Amniotic stem cell (primary cell): ENCODE measurements at regions not wholly inside any gene's neighbourhood (a gene's known extent, or its start where the extent isn't known, plus 50 kb on each side); places are given as distances from the start of the nearest gene placed in this dataset.

Experiments used
- DNase-seq: peaks from one replicate; lab custom pipeline; 2025; lab: John Stamatoyannopoulos, UW

DNA sequence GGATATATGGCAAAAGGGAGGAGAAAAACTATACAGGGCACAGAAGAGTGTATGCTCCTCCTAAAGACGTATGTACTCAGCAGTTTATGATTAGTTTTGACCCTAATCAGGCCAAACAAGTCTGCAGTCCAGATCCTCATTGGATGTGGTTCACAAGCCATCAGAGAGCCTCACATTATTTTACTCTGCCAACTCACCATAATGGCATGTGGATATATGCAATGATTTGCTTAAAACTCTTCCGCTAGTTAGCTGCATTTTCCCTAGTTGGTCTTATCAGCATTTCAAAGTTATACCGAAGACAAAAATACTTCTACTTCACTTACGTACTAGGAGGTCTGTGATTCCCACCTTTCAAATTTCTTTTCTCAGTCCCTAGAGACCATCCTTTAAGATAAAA, 198.4 kb downstream of the CMPK2 start:
- no peak for DNase-seq

DNA sequence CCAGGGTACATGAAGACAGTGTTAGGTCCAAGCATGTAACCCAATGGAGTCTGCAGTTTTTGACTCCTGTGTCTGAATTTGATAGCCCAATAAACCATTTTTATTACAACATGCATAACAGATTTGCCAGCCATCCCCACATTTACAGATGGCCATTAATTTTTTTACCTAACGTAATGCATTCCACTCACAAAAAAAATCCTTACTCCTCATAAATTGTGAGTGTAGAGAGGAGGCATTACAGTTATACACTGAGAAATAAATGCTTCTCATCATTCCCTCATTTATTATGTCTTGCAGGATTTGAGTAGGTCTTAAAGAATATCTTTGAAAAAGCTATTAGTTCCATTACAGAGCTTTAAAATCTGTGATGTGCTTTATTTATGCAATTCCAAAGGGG, 193.8 kb downstream of the CMPK2 start:
- DNase-seq: no peak

GRCh38 chr2:6674381-6674780, 191.3 kb downstream of the CMPK2 start:
- DNase-seq: no peak

GRCh38 chr2:6675791-6676190, 189.9 kb downstream of the CMPK2 start:
- no peak for DNase-seq

DNA sequence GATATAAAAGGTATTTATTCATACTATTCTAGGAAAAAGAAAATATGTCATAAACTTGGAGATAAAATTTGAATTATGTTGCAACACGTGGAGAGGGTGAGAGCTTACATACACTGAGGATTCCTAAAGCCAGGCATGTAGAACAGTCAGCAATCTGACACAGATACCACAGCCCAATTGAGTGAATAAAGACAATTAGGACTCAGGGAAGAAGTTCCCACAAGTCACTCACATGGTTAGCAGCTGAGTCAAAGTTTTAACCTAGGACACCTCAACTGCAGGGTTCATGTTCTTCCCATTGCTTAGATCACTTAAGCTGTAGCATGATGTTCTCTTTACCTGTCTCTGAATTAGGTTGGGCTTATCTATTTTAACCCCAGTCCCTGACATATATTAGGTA, 189.5 kb downstream of the CMPK2 start:
- DNase-seq: no peak

DNA sequence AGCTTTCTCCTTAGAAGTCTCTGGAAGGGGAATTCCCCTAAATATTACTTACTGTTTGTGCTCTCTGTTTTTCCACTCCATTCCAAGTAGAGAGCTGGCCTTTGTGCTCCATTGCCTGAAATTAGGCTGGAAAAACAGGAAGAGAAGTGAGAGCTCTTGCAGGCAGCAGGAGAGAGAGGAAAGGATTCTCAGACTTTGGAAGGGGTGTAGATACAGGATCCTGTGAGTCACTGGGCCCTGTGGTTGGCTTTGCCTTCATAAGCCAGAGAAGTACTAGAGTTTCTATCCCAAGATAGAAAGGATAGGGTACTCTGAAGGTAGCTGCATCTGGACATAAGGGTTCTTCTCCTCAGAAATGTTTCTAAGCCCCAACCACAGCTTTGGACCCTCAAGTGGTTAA, 188.9 kb downstream of the CMPK2 start:
- no peak for DNase-seq

DNA sequence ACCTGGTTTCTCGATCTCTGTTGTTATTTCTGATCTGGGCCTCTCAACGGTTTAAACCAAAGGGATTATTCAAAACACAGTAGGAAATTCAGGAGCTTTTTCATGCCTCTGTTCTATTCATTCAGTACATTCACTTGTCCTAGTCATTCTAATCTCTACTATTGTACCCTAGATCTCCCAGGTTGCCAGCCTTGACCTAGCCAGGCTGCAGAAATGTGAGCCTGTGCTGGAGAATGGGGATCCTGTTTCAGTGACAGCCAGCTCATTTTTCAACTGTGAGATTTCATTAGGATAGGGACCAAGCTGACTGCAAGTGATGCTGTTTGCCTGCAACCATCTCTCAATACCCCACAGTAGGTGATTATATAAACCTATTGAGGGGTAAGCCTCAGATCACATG, 186.2 kb downstream of the CMPK2 start:
- no peak for DNase-seq

DNA sequence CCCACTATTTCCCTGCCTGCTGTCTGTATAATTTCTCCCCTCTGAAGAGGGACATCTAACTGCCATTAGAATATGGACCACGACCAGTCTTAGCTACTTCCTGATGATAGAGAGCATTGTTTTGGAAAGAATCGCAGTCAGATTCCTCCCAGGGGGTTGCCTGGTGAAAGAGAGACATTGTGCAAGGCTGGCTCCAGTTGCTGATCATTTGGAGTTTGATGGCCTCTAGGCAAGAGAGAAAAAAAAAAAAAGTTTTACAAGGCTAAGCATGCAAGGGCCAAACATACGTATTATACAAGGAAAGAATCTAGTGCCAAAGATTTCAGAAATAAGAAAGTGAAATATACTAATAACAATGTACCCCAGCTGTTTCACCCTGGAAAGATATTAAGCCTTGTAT, 182.2 kb downstream of the CMPK2 start:
- no peak for DNase-seq

DNA sequence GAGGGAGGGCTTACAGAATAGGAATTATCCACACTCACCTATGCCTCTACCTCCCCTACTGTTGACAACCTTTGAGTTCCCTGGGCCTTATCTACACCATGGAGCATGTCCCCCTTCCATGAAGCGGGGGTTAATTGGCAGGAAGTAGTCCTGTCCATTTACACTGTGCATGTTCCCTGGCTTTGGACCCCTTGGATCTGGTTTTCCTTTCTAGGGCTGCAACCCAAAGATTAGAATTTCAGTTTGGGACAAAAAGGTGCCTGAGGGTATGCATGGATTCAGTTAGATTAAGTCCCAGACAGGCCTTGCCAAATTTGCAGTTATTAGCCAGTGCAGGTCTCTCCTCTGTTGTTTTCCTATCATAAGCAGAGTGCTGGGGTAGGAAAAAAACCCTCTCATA, 180.3 kb downstream of the CMPK2 start:
- no peak for DNase-seq

DNA sequence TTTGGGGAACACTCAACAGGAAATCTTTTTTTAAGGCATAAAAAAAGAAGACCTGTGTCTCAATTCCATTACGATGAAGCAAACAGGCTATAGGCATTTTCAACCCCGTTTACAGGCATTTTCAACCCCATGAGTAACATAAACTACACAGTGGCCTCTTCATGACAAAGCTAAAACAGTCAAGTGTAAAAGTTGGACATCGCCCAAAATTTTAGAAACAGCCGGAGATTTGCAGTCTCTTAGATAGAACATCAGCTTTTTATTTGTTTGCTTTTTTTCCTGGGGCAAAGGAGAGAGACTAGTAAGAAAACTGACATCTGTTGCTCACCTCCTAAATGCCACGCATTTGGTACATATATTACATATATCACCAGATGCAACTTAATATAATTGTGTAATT, 173.7 kb downstream of the CMPK2 start:
- no peak for DNase-seq

DNA sequence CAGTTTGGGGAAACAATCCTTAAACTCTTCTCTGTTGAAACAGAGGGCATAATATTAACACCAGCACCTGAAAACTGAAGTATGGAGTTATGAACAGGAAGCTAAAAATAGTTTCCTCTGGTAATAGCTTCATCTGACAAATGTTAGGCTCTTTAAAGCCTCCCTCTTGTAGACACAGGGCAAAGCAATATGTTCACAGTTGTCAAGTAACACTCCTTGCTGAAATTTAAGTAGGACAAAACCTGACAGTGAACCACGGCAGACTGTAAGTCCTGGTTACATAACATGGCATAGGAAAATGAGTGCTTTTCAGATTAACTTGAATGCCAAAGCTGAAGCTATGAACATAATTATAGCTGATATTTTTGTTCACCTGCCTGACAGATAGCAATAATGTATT, 172.9 kb downstream of the CMPK2 start:
- DNase-seq: no peak

GRCh38 chr2:6694555-6694954, 171.2 kb downstream of the CMPK2 start:
- DNase-seq: no peak

- DNase-seq: no peak
Observed at GRCh38 chr2:6700335-6700734, 165.4 kb downstream of the CMPK2 start.

DNA sequence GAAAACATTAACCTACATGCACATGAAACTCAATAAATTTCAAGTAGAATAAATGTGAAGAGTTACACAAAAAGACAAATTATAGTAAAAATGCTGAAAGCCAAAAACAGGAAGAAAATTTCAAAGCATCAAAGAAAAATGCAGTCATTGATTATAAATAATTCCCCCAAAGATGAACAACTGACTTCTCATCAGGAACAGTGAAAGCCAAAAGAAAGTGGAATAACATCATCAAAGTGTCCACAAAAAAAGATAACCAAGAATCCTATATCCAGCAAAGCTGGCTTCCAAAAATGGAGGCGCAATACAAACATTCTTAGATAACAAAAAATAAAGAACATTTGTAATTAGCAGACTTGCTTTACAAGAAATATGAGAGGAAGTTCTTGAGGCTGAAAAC, 161.6 kb downstream of the CMPK2 start:
- DNase-seq: no peak

GRCh38 chr2:6721395-6721794, 144.3 kb downstream of the CMPK2 start:
- no peak for DNase-seq

DNA sequence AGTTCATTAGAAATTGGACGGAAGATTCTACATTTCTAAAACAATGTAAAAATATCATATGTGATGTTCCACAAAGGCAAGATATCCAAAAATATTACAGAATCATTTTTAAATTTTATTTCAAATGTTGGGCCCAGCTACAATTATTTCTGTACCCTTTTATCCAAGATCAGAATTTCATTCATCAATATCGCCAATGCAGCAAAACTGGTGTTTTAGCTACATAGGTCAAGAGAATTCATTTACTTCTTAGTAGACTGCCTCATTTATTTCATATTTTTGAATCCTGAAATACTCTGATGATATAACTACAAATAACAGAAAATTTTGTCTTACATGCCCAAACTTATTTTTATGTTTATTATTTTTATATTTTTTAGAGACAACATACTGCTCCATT, 143.1 kb downstream of the CMPK2 start:
- DNase-seq: no peak

DNA sequence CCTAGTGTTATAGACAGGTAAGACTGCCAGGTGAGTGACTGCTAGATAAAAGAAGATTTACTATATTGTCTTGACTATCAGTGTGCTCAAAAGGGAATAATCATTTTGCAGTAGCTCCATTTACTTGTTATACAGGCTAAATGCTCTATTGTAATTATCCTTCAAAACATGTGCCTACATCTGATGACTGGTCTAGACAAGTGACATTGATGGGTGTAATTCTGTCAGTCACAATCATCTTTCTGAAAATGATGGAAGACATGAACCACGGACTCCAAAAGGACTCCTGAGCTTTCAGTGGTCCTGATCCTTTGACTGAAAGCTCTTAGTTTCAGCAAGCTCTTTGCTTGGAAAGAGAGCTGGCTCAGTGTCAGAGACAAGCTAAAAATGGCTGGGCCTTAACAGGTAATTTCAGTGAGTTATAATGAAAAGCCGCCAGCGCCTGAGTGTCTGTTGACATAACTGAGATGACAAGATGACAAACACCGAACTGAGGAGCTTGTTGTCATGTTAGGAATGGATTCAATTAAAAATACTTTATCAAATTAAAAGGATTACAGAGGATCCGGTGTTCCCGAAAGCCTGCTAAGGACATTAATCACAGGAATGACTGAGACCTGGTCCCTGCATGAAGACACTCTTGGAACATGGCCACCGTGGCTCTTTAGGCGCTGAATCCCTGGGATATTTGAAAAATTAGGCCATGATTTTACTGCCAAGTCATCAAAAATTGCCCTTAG, 141.7 kb downstream of the CMPK2 start:
- DNase-seq: peak; percentile 16

DNA sequence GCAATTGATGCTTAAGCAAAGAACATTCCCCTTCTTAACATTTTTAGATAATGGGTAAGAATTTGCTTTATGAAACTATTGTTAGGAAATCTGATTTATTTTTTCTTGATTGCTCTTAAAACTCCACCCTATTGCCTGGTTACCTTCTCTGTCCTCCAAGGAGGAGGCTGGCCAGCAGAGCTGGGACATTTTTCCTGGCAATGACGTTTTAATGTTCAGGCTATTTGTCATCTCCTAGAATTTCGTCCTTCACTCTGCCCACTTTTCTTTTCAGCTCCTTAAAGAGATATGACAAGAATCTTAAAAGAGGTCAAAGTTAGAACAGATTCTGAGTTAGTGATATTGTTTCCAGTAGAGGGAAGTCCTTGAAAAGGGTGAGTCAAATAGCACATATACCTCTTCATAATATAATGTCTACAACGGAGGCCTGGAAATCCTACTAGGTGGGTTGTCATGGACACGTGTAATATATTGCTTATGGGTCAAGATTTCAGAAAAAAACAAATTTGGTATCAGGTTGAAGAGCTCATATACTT, 141.0 kb downstream of the CMPK2 start:
- peak; percentile 16 for DNase-seq

DNA sequence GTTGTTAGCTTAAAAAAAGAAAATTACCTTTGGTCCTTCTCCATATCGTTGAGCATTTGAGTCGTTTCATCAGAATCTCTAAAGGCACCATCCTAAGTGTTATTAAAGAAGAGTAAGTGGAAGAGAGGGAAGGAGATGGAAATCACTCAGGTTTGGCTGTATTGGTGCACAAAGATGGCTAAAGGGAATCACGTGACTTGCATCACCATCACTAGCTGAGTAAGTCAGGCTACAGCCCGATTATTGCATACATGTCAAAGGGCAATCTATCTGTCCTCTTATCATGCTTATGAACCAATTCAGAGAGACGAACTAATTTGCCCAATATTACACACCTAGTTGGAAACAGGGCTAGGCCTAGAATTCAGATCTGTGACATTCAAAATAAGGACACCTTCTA, 137.6 kb downstream of the CMPK2 start:
- DNase-seq: no peak

DNA sequence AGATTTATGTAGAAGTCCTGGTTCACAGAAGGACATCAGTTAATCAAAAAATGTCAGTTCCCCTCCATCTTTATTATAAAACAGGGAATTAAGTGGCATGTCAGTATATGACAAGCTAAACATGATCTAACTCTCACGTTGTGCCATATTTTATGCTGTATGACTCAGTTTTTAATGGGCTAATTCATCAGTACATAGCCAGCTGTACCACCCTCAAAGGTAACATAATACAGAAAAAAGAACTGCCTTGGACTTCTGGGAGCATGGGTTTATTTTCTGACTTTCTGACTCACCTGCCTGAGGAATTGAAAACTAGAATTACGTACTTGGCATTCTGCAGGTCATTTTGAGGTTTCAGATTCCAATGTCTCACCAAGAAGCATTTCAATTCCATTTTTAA, 135.7 kb downstream of the CMPK2 start:
- DNase-seq: no peak

DNA sequence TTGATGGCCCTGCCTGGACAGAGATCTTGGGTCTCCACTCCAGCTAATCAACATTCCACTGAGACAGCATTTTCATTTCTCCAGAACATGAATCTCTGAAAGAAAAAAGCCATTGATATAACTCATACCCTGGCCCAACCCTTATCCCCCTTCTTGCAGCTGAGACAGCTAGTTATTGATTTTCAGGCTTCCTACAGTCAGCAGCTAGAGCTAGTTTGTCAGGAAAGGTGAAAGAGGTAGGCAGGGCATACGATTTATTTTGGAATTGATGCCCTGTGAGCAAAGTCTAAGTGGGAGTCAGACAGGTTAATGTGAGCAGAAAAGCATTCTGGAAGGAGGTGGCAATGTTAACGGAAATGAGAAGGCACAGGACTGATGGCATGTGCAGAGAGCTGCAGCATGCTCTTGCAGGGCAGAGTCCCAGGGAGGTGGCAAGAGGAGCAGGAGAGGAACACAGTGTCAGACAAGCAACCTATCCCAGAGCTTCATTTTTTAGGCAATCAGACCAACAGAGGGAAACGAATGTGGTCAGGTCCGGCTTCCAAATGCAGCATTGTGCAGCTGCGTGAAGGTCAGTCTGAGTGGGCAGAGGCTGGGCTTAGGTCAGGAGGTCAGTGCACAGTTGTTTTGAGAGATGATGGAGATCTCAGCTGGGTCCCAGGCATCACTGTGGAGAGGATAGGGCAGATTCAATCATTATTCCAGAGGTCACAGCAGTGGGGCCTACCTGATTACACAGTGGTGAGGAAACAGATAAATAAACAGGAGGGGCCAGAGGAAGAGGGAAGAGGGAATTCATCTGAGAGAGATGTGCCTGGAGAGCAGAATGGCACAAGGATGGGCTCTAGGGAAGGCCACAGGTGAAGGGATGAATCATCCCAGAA, 134.8 kb downstream of the CMPK2 start:
- DNase-seq: no peak

DNA sequence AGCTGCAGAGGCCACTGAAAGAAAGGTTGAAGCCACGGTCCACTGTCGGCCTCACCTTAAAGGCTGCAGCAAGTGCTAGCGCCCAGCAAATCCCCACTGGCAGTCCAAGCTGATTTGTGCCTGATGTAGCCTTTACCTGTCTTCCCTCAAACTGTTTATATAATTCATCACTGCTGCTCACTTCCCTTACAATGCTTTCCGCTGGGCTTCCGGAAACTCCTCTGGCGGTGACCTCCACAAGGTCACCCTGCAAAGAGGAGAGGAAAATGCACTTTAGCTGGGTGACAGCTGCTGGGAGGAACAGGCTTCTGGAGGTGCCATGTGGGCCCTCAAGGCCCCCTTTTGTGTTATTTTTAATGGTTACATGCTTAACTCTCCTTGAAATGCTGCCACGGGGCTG, 126.2 kb downstream of the CMPK2 start:
- DNase-seq: no peak

GRCh38 chr2:6741229-6741628, 124.5 kb downstream of the CMPK2 start:
- no peak for DNase-seq
